ENCODE measurements at regions not wholly inside any gene's neighbourhood (a gene's known extent, or its start where the extent isn't known, plus 50 kb on each side); places are given as distances from the start of the nearest gene placed in this dataset.

- no peak overlapping the region for H3K27ac Mint-ChIP-seq
- no peaks in the 10 kb centered on the region for H3K9me3 Mint-ChIP-seq
- H3K36me3 Mint-ChIP-seq, result no peaks in the 10 kb centered on the region
- no peak overlapping the region for H3K4me3 Mint-ChIP-seq
- H3K4me1 Mint-ChIP-seq, result no peaks in the 10 kb centered on the region
- H3K27me3 Mint-ChIP-seq, result peaks cover 26% of the 10 kb centered on the region
Observed at GRCh38 chr15:61671736-61672135, 388.5 kb downstream of the VPS13C start.

DNA sequence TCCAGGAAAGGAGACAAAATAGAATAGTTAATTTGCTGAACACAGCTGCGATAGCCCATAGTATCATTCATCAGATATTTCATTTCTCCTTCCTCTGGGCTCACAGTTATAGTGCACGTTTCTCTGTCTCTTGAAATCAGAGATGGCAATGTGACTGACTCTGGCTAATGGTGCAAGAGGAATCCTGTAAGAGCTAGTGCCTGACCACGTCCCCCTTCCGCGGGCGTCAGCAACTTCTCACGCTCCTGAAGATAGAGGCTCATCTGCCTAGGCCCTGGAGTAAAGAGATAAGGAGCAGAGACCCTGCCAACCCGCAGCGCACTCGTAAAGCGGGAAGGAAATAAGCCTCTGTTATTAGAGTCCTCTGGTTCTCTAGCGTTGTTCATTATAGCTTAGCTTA is 391.8 kb downstream of the VPS13C start:
- Mint-ChIP-seq H3K4me3 (no peak overlapping the region), H3K4me1 (no peaks in the 10 kb centered on the region), H3K9me3 (no peaks in the 10 kb centered on the region), H3K36me3 (no peaks in the 10 kb centered on the region), H3K27ac (no peak overlapping the region), H3K27me3 (peaks cover 30% of the 10 kb centered on the region)

- H3K27ac Mint-ChIP-seq, result no peak overlapping the region
- H3K27me3 Mint-ChIP-seq, result peaks cover 15% of the 10 kb centered on the region
- H3K9me3 Mint-ChIP-seq, result no peaks in the 10 kb centered on the region
- H3K4me1 Mint-ChIP-seq, result no peaks in the 10 kb centered on the region
- H3K36me3 Mint-ChIP-seq, result no peaks in the 10 kb centered on the region
- H3K4me3 Mint-ChIP-seq, result no peak overlapping the region
Observed at GRCh38 chr15:61661791-61662190, 398.5 kb downstream of the VPS13C start.

DNA sequence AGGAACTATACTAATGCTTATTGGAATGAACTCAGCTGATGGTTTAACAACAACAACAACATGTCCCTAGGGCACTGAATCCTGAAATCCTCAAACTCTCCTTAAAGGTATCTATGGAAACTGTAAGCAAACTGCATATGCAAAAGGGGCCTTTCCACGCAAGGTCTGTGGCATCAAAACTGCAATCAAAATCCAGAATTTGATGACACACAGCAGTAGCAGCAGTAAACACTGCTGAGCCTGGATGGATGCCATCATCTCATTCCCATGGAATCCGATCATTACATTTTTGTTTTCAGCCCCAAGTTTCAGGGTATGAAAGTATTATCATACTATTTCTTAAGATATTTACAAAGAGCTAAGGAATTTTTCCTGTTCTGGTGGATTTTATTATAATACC is 399.7 kb downstream of the VPS13C start:
- H3K4me1 Mint-ChIP-seq, result no peaks in the 10 kb centered on the region
- no peaks in the 10 kb centered on the region for H3K9me3 Mint-ChIP-seq
- H3K27ac Mint-ChIP-seq, result no peak overlapping the region
- H3K4me3 Mint-ChIP-seq, result no peak overlapping the region
- H3K27me3 Mint-ChIP-seq, result peaks cover 12% of the 10 kb centered on the region
- no peaks in the 10 kb centered on the region for H3K36me3 Mint-ChIP-seq

- Mint-ChIP-seq H3K9me3 (no peaks in the 10 kb centered on the region), H3K4me3 (no peak overlapping the region), H3K27ac (no peak overlapping the region), H3K36me3 (no peaks in the 10 kb centered on the region), H3K4me1 (no peaks in the 10 kb centered on the region), H3K27me3 (peaks cover 5% of the 10 kb centered on the region)
Observed at GRCh38 chr15:61659566-61660190, 400.6 kb downstream of the VPS13C start.

GRCh38 chr15:61657461-61657860 is 402.8 kb downstream of the VPS13C start:
- H3K9me3 Mint-ChIP-seq, result no peaks in the 10 kb centered on the region
- no peak overlapping the region for H3K27ac Mint-ChIP-seq
- no peaks in the 10 kb centered on the region for H3K4me1 Mint-ChIP-seq
- H3K4me3 Mint-ChIP-seq, result no peak overlapping the region
- no peaks in the 10 kb centered on the region for H3K36me3 Mint-ChIP-seq
- peaks cover 8% of the 10 kb centered on the region for H3K27me3 Mint-ChIP-seq

GRCh38 chr15:61656391-61656790 is 403.9 kb downstream of the VPS13C start:
- Mint-ChIP-seq H3K4me1 (no peaks in the 10 kb centered on the region), H3K36me3 (no peaks in the 10 kb centered on the region), H3K27me3 (peaks cover 6% of the 10 kb centered on the region)

GRCh38 chr15:61655881-61656280 is 404.4 kb downstream of the VPS13C start:
- Mint-ChIP-seq H3K27me3 (peaks cover 6% of the 10 kb centered on the region), H3K27ac (no peak overlapping the region), H3K4me3 (no peak overlapping the region), H3K9me3 (no peaks in the 10 kb centered on the region), H3K4me1 (no peaks in the 10 kb centered on the region), H3K36me3 (no peaks in the 10 kb centered on the region)

More at GRCh38 chr15:61656391-61656790, 403.9 kb downstream of the VPS13C start:
- Mint-ChIP-seq H3K4me3 (no peak overlapping the region), H3K27ac (no peak overlapping the region), H3K9me3 (no peaks in the 10 kb centered on the region)

GRCh38 chr15:61654918-61655317 is 405.3 kb downstream of the VPS13C start:
- Mint-ChIP-seq H3K4me3 (no peak overlapping the region), H3K9me3 (no peaks in the 10 kb centered on the region), H3K27me3 (peaks cover 5% of the 10 kb centered on the region), H3K4me1 (no peaks in the 10 kb centered on the region), H3K27ac (no peak overlapping the region), H3K36me3 (no peaks in the 10 kb centered on the region)

- Mint-ChIP-seq H3K9me3 (no peaks in the 10 kb centered on the region), H3K27ac (no peak overlapping the region), H3K27me3 (peaks cover 3% of the 10 kb centered on the region), H3K4me1 (no peaks in the 10 kb centered on the region), H3K36me3 (no peaks in the 10 kb centered on the region), H3K4me3 (no peak overlapping the region)
Observed at GRCh38 chr15:61654002-61654740, 406.1 kb downstream of the VPS13C start.

GRCh38 chr15:61653110-61653509 is 407.1 kb downstream of the VPS13C start:
- Mint-ChIP-seq H3K4me3 (no peak overlapping the region), H3K36me3 (no peaks in the 10 kb centered on the region), H3K9me3 (no peaks in the 10 kb centered on the region), H3K27ac (no peak overlapping the region), H3K27me3 (peaks cover 6% of the 10 kb centered on the region), H3K4me1 (no peaks in the 10 kb centered on the region)

DNA sequence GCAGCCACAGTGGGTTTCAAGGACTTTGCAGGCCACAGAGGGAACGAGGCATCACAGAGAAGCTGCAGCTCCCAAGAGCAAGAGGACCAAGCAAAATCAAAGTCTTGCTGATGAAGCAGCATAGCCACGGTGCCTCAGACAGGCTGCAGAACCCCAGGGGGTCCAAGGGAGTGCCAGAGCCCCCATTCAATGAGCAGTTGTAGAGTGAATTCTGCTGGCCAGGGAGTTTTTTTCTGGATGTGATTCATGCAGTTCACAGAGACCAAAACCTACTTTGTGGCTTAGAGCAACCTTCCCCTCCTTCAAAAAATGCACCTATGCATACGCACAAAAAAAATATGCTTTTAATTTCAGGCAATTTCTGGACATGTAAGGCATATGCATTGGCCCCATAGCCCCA is 409.0 kb downstream of the VPS13C start:
- Mint-ChIP-seq H3K36me3 (no peaks in the 10 kb centered on the region), H3K27ac (no peak overlapping the region), H3K4me3 (no peak overlapping the region), H3K27me3 (peaks cover 7% of the 10 kb centered on the region), H3K9me3 (no peaks in the 10 kb centered on the region), H3K4me1 (no peaks in the 10 kb centered on the region)

DNA sequence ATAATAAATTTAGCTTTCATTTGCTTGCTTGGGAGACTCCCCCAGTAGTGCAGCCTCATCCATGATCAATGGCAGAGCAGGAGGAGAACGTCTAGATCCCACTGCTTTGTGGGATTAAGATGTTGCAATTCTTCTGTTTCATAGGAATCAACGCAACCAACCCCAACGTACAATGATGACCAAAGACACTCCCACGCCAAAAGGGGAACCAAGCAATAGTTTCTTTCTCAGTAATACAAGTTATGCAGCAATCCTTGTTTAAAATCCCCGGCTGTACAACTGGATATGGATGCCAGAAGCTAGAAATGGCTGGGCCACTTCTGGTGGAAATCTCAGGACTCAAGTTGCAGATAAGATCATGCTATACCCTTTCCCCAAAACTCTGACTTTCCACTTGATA is 411.2 kb downstream of the VPS13C start:
- Mint-ChIP-seq H3K27ac (no peak overlapping the region), H3K4me1 (no peaks in the 10 kb centered on the region), H3K27me3 (peaks cover 7% of the 10 kb centered on the region), H3K9me3 (no peaks in the 10 kb centered on the region), H3K36me3 (no peaks in the 10 kb centered on the region), H3K4me3 (no peak overlapping the region)

DNA sequence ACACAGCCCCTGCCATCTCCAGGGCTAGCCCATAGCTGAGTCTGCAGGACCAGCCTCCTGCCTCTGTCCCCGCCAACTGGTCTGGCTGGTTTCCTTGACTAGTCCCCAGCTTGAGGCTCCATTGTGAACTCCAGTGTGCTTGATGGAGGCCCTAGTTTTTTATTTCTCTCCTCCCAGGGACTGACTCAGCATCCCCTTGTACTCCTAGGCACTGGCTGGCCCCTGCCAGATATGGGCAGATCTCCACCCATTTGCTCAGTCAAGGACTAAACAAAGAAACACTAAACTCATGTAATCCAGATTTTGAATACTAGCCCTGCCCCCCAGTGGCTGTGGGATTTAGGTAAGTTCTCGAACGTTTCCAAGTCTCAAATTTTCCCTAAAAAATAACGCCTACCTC is 415.4 kb upstream of the RORA start:
- no peaks in the 10 kb centered on the region for H3K36me3 Mint-ChIP-seq
- no peak overlapping the region for H3K27ac Mint-ChIP-seq
- peaks cover 7% of the 10 kb centered on the region for H3K27me3 Mint-ChIP-seq
- no peaks in the 10 kb centered on the region for H3K9me3 Mint-ChIP-seq
- H3K4me3 Mint-ChIP-seq, result no peak overlapping the region
- H3K4me1 Mint-ChIP-seq, result no peaks in the 10 kb centered on the region

- Mint-ChIP-seq H3K4me3 (no peak overlapping the region), H3K36me3 (no peaks in the 10 kb centered on the region), H3K27me3 (peaks cover 9% of the 10 kb centered on the region), H3K4me1 (no peaks in the 10 kb centered on the region), H3K27ac (no peak overlapping the region), H3K9me3 (no peaks in the 10 kb centered on the region)
Observed at GRCh38 chr15:61641645-61642044, 412.5 kb upstream of the RORA start.

- Mint-ChIP-seq H3K4me3 (no peak overlapping the region), H3K4me1 (no peaks in the 10 kb centered on the region), H3K36me3 (no peaks in the 10 kb centered on the region), H3K9me3 (no peaks in the 10 kb centered on the region), H3K27me3 (peaks cover 12% of the 10 kb centered on the region), H3K27ac (no peak overlapping the region)
Observed at GRCh38 chr15:61640756-61641155, 411.7 kb upstream of the RORA start.

- peaks cover 12% of the 10 kb centered on the region for H3K27me3 Mint-ChIP-seq
- H3K4me1 Mint-ChIP-seq, result no peaks in the 10 kb centered on the region
- no peak overlapping the region for H3K4me3 Mint-ChIP-seq
- no peak overlapping the region for H3K27ac Mint-ChIP-seq
- H3K36me3 Mint-ChIP-seq, result no peaks in the 10 kb centered on the region
- no peaks in the 10 kb centered on the region for H3K9me3 Mint-ChIP-seq
Observed at GRCh38 chr15:61639491-61639890, 410.4 kb upstream of the RORA start.
